ENCODE measurements at regions not wholly inside any gene's neighbourhood (a gene's known extent, or its start where the extent isn't known, plus 50 kb on each side); places are given as distances from the start of the nearest gene placed in this dataset.

- no peak for ATAC-seq
- no peaks in the 10 kb centered on the region for H3K4me1 Mint-ChIP-seq
- peaks cover 4% of the 10 kb centered on the region for H3K27me3 Mint-ChIP-seq
- no peaks in the 10 kb centered on the region for H3K9me3 ChIP-seq (ENCODE audit: control insufficient read depth, low read length, poor library complexity, severe bottlenecking)
- no peaks in the 10 kb centered on the region for H3K36me3 Mint-ChIP-seq (ENCODE audit: low read depth)
- no peak overlapping the region for H3K27ac Mint-ChIP-seq
- no peak overlapping the region for H3K4me3 Mint-ChIP-seq
- DNase-seq = no peak
These were observed 373.1 kb downstream of the MFSD1 start for GRCh38 chr3:159174715-159175692.

- Mint-ChIP-seq H3K27ac (no peak overlapping the region), H3K4me3 (no peak overlapping the region), H3K36me3 (ENCODE audit: low read depth) (no peaks in the 10 kb centered on the region), H3K4me1 (no peaks in the 10 kb centered on the region), H3K27me3 (no peaks in the 10 kb centered on the region)
- DNase-seq (no peak), ATAC-seq (no peak)
- H3K9me3 ChIP-seq (ENCODE audit: control insufficient read depth, low read length, poor library complexity, severe bottlenecking) = no peaks in the 10 kb centered on the region
These were observed 376.5 kb downstream of the MFSD1 start for GRCh38 chr3:159178209-159178897.

GRCh38 chr3:159182961-159183360, 381.1 kb downstream of the MFSD1 start:
- H3K36me3 Mint-ChIP-seq (ENCODE audit: low read depth) = no peaks in the 10 kb centered on the region
- ATAC-seq = no peak
- no peaks in the 10 kb centered on the region for H3K27me3 Mint-ChIP-seq
- no peak overlapping the region for H3K4me3 Mint-ChIP-seq
- no peak overlapping the region for H3K27ac Mint-ChIP-seq
- H3K4me1 Mint-ChIP-seq = no peaks in the 10 kb centered on the region
- no peak for DNase-seq
- H3K9me3 ChIP-seq (ENCODE audit: control insufficient read depth, low read length, poor library complexity, severe bottlenecking) = no peaks in the 10 kb centered on the region

- no peak for DNase-seq
- H3K4me3 Mint-ChIP-seq = no peak overlapping the region
- no peak overlapping the region for H3K27ac Mint-ChIP-seq
- ATAC-seq = no peak
- no peaks in the 10 kb centered on the region for H3K9me3 ChIP-seq (ENCODE audit: control insufficient read depth, low read length, poor library complexity, severe bottlenecking)
- H3K36me3 Mint-ChIP-seq (ENCODE audit: low read depth) = no peaks in the 10 kb centered on the region
- no peaks in the 10 kb centered on the region for H3K4me1 Mint-ChIP-seq
- no peaks in the 10 kb centered on the region for H3K27me3 Mint-ChIP-seq
These were observed 383.7 kb downstream of the MFSD1 start for GRCh38 chr3:159185443-159186050.

- no peak for DNase-seq
- no peak overlapping the region for H3K4me3 Mint-ChIP-seq
- no peak for ATAC-seq
- H3K9me3 ChIP-seq (ENCODE audit: control insufficient read depth, low read length, poor library complexity, severe bottlenecking) = no peaks in the 10 kb centered on the region
- no peak overlapping the region for H3K27ac Mint-ChIP-seq
- H3K4me1 Mint-ChIP-seq = no peaks in the 10 kb centered on the region
- no peaks in the 10 kb centered on the region for H3K27me3 Mint-ChIP-seq
- H3K36me3 Mint-ChIP-seq (ENCODE audit: low read depth) = no peaks in the 10 kb centered on the region
These were observed 384.7 kb downstream of the MFSD1 start for GRCh38 chr3:159186581-159186980.

- ATAC-seq (no peak), DNase-seq (no peak)
- no peaks in the 10 kb centered on the region for H3K4me1 Mint-ChIP-seq
- no peak overlapping the region for H3K27ac Mint-ChIP-seq
- H3K27me3 Mint-ChIP-seq = no peaks in the 10 kb centered on the region
- H3K9me3 ChIP-seq (ENCODE audit: control insufficient read depth, low read length, poor library complexity, severe bottlenecking) = no peaks in the 10 kb centered on the region
- no peak overlapping the region for H3K4me3 Mint-ChIP-seq
- H3K36me3 Mint-ChIP-seq (ENCODE audit: low read depth) = no peaks in the 10 kb centered on the region
These were observed 385.4 kb downstream of the MFSD1 start for GRCh38 chr3:159187232-159187631.

GRCh38 chr3:159187706-159188105, 385.9 kb downstream of the MFSD1 start:
- H3K36me3 Mint-ChIP-seq (ENCODE audit: low read depth) = no peaks in the 10 kb centered on the region
- no peak for ATAC-seq
- DNase-seq = no peak
- no peaks in the 10 kb centered on the region for H3K27me3 Mint-ChIP-seq
- no peaks in the 10 kb centered on the region for H3K4me1 Mint-ChIP-seq
- H3K27ac Mint-ChIP-seq = no peak overlapping the region
- H3K9me3 ChIP-seq (ENCODE audit: control insufficient read depth, low read length, poor library complexity, severe bottlenecking) = no peaks in the 10 kb centered on the region
- no peak overlapping the region for H3K4me3 Mint-ChIP-seq

- ATAC-seq = no peak
- Mint-ChIP-seq H3K4me1 (no peaks in the 10 kb centered on the region), H3K36me3 (ENCODE audit: low read depth) (no peaks in the 10 kb centered on the region), H3K27me3 (no peaks in the 10 kb centered on the region), H3K4me3 (no peak overlapping the region), H3K27ac (no peak overlapping the region)
- H3K9me3 ChIP-seq (ENCODE audit: control insufficient read depth, low read length, poor library complexity, severe bottlenecking) = no peaks in the 10 kb centered on the region
- no peak for DNase-seq
These were observed 388.3 kb downstream of the MFSD1 start for GRCh38 chr3:159189994-159190669.

- no peaks in the 10 kb centered on the region for H3K9me3 ChIP-seq (ENCODE audit: control insufficient read depth, low read length, poor library complexity, severe bottlenecking)
- Mint-ChIP-seq H3K4me1 (no peaks in the 10 kb centered on the region), H3K36me3 (ENCODE audit: low read depth) (no peaks in the 10 kb centered on the region), H3K27ac (no peak overlapping the region), H3K4me3 (no peak overlapping the region), H3K27me3 (no peaks in the 10 kb centered on the region)
- DNase-seq (no peak), ATAC-seq (no peak)
These were observed 389.6 kb downstream of the MFSD1 start for GRCh38 chr3:159191447-159191846.

- Mint-ChIP-seq H3K4me1 (no peaks in the 10 kb centered on the region), H3K36me3 (ENCODE audit: low read depth) (no peaks in the 10 kb centered on the region), H3K27me3 (no peaks in the 10 kb centered on the region), H3K4me3 (no peak overlapping the region), H3K27ac (no peak overlapping the region)
- no peak for DNase-seq
- no peaks in the 10 kb centered on the region for H3K9me3 ChIP-seq (ENCODE audit: control insufficient read depth, low read length, poor library complexity, severe bottlenecking)
- ATAC-seq = no peak
These were observed 394.5 kb downstream of the MFSD1 start for GRCh38 chr3:159196359-159196758.

GRCh38 chr3:159200176-159200575, 398.3 kb downstream of the MFSD1 start:
- no peak for ATAC-seq
- H3K27me3 Mint-ChIP-seq = no peaks in the 10 kb centered on the region
- no peak overlapping the region for H3K27ac Mint-ChIP-seq
- H3K4me3 Mint-ChIP-seq = no peak overlapping the region
- no peaks in the 10 kb centered on the region for H3K36me3 Mint-ChIP-seq (ENCODE audit: low read depth)
- DNase-seq = no peak
- H3K4me1 Mint-ChIP-seq = no peaks in the 10 kb centered on the region
- H3K9me3 ChIP-seq (ENCODE audit: control insufficient read depth, low read length, poor library complexity, severe bottlenecking) = no peaks in the 10 kb centered on the region

GRCh38 chr3:159208050-159208449, 406.2 kb downstream of the MFSD1 start:
- H3K9me3 ChIP-seq (ENCODE audit: control insufficient read depth, low read length, poor library complexity, severe bottlenecking) = no peaks in the 10 kb centered on the region
- no peaks in the 10 kb centered on the region for H3K4me1 Mint-ChIP-seq
- no peaks in the 10 kb centered on the region for H3K27me3 Mint-ChIP-seq
- no peak overlapping the region for H3K4me3 Mint-ChIP-seq
- H3K27ac Mint-ChIP-seq = no peak overlapping the region
- ATAC-seq (no peak), DNase-seq (no peak)
- H3K36me3 Mint-ChIP-seq (ENCODE audit: low read depth) = no peaks in the 10 kb centered on the region

- no peak overlapping the region for H3K4me3 Mint-ChIP-seq
- no peaks in the 10 kb centered on the region for H3K27me3 Mint-ChIP-seq
- DNase-seq (no peak), ATAC-seq (no peak)
- H3K4me1 Mint-ChIP-seq = no peaks in the 10 kb centered on the region
- no peak overlapping the region for H3K27ac Mint-ChIP-seq
- no peaks in the 10 kb centered on the region for H3K9me3 ChIP-seq (ENCODE audit: control insufficient read depth, low read length, poor library complexity, severe bottlenecking)
- no peaks in the 10 kb centered on the region for H3K36me3 Mint-ChIP-seq (ENCODE audit: low read depth)
These were observed 407.6 kb downstream of the MFSD1 start for GRCh38 chr3:159209459-159209858.
